ENCODE measurements at regions not wholly inside any gene's neighbourhood (a gene's known extent, or its start where the extent isn't known, plus 50 kb on each side); places are given as distances from the start of the nearest gene placed in this dataset.
"Not testable (repeated sequence)": the region's sequence is repeated elsewhere in the genome, so short reads cannot be mapped to it uniquely, and the experiment has no call there.

DNA sequence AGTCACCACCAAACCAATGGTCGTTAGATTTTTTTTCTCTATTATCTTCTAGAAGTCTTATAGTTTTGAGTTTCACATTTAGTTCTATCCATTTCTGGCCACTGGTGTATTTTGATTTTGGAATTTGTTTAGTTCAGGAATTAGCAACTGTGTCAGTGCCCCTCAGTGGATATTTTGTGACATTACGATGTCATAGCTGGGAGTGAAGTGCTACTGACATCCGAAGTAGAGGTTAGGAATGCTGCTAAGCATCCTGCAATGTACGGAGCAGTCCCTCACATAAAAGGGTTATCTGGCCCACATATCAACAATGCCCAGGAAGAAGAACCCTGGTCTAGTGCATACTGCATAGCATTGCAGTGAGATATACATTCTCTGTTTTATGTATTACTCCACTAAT, 157.4 kb upstream of the RGPD4 start:
- DNase-seq, result peak; percentile 58

DNA sequence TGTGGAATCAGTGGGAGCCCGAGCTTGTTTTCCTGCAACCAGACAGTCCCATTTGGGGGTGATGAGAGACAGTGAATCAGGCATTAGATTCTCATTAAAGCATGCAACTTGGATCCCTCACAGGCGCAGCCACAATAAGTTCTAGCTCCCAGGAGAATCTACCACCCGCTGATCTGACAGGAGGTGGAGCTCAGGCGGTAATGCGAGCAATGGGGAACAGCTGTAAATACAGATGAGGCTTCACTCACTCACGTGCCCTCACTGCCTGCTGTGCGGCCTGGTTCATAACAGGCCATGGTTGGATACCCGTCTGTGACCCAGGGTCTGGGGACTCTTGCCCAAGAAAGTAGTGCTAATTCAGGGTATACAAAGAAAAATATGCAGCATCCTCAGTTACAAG, 144.8 kb upstream of the RGPD4 start:
- no peak for DNase-seq

DNA sequence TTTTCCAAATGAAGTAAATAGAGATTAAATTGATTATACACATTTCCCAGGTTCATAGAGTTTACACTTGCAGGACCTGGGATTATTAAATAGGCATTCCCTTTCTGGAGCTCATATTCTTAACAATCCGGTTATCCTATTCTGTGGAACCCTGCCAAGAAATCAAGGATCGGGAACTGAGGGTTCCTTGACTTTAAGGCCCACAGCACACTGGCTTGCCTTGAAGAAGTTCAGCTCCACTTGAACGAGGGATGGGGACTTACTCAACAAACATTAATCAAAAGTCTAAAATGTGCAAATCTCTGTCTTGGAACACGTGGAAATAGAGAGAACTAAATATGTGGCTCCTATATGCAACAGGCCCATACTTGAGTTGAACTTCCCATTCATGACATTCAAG, 142.3 kb upstream of the RGPD4 start:
- DNase-seq, result no peak

DNA sequence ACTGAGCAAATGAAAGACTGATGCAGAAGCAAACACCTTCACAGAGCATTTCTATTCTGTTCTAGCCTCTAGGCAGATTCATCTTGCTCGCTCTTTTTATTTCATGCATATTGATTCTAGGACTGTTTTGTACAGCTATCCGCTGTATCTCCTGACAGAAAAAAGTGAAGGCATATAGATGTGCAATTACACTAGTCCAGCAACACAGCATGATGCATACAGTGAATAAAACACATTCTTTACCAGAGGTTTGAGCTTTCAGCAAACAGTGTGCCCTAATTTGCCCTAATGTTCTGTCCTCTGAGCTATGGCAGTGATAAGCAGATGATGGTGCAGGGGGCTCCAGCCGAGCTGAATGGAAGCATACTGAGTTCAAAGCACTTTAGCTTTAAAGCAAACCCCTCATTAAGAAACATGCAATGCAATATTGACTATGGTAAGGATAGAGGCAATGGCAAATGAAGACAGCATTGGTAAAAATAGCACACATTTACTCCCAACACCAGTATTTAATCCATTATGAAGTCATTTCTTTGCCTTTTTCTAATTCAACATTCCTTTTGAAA, 141.2 kb upstream of the RGPD4 start:
- DNase-seq, result no peak

DNA sequence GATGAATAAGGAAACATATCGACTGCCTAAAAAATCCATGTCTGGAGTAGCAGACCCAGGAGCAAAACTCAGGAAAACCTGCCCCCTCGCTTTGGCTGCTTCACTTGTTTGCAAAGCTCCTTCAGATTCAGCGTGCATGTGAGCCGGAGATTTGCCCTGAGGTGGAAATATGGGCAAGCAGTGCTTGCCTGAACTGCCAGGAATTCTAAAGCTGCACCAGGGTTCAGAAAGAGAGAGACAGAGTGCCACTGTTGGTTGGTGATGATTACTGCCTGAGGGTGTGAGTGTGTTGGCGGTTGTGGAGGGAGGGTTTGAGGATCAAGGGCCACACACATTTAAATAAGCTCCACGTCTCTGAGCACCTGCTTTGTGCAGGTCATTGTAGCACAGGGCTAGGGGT, 139.6 kb upstream of the RGPD4 start:
- DNase-seq, result no peak

DNA sequence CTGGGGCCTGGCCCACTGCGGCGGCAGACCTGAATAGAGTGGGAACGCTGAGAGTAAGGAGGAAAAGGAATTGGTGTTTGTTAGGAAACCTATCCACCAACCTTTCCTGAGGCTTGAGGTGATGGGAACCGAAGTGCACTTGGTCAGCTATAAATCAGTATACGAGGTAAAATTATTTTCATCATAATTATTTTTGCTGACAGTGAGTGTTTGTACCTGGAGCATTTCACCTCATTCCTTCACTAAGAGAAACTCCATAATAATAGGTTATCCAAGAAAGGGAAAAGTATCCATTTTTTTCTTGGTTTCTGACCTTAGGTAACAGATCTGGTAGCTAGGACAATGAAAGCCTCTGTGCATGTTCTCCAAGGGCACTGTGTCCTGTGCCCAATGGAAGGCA, 138.6 kb upstream of the RGPD4 start:
- no peak for DNase-seq

DNA sequence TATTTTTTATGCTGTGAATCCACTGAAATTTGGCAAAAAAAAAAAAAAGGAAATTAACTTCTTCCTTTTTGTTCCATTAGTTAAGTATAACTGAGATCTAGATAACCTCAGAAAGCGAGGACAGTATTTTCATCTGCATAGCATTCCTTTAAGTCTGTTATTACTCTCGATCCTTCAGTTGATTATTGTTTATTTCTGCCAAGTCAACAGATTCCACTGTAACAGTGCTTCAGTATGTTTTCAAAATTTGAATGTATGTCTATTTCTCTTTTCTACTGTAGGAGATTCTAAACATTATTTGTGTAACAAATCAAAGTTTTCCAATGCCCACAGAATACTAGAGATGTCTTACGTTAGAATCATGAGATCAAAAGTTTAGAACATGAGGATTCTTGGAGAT, 133.1 kb upstream of the RGPD4 start:
- no peak for DNase-seq

DNA sequence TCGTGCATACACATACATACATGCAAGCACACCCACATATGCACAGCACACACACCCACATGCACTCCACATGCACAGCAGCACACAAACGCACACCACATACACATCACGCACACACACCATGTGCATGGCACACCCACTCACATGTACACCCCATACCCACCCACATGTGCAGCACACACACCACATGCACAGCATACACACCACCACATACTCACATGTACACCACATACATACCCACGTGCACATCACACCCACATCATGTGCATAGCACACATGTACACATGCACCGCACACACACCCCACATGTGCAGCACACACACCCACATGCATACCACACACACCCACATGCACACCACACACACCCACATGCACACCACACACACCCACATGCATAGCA, 132.0 kb upstream of the RGPD4 start:
- no peak for DNase-seq

DNA sequence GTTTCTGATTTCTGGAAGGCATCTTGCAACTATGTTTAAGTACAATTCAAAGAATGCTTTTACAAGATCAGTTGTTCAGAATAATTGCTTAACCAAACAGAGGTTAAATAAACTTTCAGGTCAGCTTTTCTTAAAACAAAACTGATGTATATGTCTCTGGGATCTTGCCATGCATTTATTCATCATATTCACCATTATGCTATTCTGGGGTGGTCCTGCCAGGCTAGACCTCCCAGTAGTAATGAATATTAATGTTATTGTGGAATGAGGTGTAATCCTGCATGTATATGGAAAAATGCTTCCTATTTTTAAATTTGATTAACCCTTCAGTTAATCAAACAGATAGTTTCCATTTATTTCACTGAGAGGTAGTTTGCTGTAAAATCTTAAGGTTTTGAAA, 129.3 kb upstream of the RGPD4 start:
- no peak for DNase-seq

DNA sequence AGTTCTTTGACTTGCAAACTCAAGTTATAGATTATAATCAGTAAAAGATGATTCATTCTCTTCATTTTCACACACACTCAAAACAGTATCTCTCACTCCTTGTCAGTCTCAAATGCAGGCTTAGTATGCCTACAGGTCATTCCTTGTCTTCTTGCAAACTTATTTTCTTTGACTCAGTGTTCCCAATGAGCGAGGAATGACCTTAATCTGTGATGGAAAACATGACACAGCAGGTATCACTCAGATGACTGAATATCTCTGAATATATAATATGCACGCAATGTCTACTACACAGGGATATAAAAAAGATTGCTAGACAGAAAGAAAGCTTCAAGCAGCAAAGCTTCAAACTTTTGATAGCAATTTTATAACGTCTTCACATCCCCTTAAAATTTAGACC, 127.8 kb upstream of the RGPD4 start:
- DNase-seq, result no peak

DNA sequence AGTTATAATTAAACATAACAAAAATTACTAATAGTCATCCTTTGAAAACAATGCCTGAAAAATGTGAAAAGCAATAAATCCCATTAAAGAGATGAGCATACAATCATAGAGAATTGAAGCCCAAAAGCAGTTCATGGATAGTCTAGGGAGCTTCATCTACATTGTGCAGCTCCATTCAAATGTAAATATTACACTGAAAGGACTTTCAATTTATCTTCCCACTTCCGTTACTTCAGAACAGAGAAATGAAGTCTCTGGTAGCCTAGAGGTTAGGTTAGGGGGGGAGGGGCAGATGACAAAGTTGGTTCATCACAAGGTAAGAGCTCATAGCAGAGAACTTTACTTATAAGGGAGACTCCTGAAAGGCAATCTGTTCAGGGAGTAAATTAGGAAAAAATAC, 126.6 kb upstream of the RGPD4 start:
- DNase-seq, result no peak

DNA sequence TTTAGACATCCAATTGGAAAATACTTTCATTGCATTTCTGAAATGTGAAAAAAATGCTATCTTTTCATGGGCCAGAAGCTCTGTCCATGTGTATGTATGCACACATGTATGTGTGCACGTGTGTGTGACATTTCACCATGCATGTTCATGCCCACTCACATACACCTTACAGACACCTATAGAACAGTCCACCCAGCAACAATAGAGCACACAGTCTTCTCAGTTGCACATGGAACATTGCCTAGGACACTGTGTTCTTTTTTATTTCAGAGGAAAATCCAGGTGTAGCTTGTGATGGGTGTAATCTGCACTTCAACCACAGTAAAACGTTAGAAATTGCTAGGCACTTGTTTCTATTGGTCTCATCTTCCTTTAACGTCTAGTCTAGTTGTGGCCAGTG, 114.8 kb upstream of the RGPD4 start:
- no peak for DNase-seq

DNA sequence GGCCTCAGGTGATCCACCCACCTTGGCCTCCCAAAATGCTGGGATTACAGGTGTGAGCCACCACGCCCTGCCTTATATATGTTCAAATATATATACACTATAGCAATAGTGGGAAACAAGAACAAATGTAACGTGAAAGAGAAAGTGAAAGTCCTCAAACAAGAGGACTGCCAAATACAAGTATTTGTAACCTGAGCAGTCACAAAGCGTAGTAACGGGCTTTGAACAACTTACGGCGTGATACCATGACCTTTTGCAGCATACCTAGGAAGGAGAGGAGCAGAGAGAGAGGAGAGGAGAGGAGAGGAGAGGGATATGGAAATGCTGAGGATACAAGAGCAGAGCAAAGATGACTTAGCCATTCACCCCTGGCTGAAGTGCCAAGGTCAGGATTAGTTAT, 113.8 kb upstream of the RGPD4 start:
- no peak for DNase-seq

DNA sequence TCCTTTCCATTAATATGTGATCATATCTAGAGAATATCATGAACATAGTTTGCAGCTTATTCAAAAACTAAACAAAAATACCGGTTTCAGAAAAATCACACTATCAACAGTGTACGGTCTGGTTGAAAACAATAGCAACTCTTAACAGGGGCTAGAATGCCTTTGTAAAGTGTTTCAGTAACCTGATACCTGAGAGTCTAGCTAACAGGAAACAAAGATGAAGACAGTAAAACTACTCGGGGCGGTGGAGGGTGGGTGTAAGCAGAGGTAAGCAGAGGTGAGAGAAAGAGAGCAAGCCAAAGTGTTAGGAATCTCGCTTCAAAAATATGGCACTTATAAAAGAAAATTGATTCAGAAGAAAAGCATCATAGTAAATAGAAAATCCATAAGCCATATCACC, 109.0 kb upstream of the RGPD4 start:
- peak; percentile 4 for DNase-seq

DNA sequence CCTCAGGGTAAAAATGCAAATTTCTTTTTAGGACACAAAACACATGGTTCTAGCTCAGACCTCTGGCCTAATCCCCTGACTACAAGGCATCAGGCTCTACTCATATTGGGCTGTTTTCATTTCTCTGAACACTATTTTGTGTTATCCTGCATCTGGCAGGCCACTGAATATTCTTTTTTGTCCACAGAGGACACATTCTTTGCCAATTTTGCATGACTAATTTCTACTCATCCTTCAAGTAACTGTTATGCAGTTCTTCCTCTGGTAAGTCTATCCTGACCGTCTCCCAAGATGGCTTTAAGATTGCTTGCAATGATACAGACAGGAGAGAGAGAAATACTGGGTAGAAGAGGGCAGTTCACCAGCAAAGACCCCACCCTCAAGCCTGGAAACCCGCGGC, 107.6 kb upstream of the RGPD4 start:
- no peak for DNase-seq

DNA sequence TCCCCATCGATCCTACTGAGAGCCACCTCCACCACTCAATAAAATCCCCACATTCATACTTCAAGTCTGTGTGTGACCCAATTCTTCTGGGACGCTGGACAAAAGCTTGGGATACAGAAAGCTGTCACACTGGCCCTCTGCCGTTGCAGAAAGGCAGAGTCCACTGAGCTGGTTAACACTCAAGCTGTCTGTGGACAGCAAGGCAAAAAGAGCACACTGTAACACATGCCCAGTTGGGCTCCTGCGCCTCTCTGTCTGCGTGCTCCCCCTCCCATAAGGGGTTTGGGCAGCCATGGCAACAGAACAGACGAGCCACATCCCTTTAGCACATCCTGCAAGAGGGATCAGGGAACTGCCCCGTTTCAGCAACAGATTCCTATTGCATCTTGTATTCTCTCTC, 106.9 kb upstream of the RGPD4 start:
- peak; percentile 48 for DNase-seq

DNA sequence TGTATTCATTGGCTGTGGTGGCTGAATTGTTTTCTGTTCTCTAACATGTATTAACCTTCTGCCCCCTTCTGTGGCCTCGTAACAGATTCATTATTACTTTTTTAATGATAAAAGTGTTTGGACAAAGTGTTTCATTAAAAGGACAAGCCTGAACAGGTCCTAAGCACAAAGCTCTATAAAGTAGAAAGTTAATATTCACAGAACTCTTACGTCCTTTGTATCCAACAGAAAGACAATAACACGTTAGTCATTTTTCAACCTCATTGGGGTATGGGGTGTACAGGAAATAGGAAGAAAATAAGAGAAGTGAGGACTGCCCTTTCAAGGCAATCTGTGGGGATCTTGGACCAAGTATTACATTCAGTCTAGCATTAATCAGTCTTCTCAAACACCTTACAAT, 105.5 kb upstream of the RGPD4 start:
- no peak for DNase-seq

DNA sequence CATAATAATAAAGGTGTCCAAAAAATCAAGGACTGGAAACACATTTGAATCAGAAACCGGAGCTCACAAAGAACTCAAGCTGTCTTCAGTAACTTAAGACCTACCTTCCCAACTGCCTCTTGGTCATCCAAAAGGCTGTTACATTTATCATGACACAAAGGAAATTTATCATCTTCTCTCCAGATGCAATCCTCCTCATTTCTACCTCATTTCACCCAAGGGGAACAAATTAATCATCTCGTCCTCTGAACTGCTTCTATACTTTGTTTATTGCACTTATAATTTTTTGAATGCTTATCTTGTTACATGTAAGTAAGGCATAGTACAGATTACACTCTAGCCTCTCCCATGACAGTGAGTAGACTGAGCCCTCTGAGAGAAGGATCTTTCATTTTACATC, 105.1 kb upstream of the RGPD4 start:
- no peak for DNase-seq

DNA sequence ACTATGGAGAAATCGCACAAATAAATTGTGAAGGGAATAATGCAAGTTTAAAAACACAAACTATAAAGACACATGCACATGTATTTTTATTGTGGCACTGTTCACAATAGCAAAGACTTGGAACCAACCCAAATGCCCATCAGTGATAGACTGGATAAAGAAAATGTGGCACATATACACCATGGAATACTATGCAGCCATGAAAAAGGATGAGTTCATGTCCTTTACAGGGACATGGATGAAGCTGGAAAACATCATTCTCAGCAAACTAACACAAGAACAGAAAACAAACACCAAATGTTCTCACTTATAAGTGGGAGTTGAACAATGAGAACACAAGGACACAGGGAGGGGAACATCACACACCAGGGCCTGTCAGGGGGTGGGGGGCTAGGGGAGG, 100.9 kb upstream of the RGPD4 start:
- DNase-seq, result not testable (repeated sequence)

DNA sequence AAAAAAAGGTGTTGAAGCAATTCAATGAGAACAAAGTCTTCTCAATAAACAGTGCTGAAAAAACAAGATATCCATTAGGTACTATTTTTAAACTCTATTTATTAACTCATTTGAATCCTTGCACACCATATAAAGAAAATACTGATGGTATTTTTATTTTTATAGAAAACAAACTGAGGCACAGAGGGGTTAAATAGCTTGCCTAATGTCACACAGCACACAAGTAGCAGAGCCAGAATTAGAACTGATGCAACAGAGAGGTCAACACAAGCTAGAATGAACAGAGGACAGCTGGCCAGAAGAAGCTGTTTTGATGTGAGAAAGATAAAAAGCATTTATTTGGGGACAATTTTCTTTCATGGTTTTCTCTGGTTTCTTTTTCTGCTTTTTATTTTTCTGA, 99.4 kb upstream of the RGPD4 start:
- DNase-seq, result no peak

DNA sequence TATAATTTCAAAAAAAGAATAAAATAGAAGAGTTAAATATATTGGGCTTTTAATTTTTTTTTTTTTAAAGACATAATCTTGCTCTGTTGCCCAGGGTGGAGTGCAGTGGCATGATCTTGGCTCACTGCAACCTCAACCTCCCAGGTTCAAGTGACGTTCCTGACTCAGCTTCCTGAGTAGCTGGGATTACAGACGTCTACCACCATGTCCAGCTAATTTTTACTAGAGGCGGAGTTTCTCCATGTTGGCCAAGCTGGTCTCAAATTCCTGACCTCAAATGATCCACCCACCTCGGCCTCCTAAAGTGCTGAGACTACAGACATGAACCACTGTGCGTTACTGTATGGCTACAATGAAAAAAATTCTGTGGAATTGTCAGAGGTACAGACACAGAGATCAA, 98.1 kb upstream of the RGPD4 start:
- DNase-seq, result no peak

DNA sequence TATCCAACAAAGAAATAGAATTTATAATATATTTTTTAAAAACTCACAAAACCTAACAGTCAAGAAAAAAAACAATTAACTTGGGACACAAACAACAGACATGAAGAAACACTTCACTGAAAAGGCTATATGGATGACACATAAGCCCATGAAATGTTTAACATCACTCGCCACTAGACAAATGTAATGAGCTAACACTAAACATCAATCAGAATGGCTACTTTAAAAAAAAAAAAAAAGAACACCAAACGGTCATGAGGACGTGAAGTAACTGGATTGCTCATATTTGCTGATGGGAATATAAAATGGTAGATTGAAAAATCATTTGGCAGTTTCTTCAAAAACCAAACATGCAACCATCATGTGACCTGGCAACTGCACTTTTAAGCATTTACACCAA, 97.3 kb upstream of the RGPD4 start:
- DNase-seq, result no peak

DNA sequence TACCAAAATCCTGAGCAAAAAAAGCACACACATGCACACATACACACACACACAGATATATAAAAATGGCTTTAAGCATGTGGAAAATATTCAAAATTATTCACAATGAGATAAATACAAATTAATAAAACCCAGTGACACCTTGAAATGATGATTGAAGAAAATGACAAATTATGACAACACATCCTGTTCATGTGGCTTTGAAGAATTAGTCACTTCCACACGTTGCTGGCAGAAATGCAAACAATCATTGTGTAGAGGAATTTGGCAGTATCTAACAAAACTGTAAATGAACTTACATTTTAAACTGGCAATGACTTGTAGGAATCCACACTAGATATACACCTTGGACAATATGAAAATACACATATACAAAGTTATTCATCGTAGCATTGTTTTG, 95.8 kb upstream of the RGPD4 start:
- DNase-seq, result no peak

DNA sequence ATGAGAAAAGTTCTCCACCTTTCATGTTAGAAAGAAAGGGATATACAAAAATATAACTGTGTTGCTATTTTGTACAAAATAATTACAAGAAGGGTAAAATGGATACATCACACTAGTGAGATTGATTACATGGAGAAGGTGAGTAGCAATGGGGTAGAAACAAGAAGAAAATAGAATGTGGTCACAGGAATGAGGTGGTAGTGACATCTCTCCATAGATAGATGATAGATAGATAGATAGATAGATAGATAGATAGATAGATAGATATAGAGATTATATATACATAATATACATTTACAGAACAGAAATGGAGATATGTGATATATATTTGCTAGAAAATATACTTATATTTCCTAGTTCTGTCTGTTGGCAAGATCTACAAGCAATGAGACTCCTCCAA, 95.3 kb upstream of the RGPD4 start:
- no peak for DNase-seq

DNA sequence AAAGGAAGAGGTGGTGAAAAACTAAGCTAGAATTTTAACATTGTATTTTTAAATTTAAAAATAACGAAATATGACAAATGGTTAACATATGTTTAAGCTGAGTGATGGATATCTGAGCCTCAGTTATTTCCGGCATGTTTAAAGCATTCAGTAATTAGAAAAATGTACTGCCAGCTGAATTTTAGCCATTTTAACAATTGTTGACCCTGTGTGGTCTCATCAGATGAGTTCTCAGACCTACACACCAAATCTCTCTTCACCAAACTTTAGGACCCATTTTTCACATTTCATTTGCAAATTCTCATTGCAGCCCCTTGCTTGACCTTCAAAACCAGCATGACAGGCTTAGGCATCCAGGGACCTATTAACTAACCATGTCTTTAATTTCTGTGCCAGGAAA, 91.5 kb upstream of the RGPD4 start:
- no peak for DNase-seq

DNA sequence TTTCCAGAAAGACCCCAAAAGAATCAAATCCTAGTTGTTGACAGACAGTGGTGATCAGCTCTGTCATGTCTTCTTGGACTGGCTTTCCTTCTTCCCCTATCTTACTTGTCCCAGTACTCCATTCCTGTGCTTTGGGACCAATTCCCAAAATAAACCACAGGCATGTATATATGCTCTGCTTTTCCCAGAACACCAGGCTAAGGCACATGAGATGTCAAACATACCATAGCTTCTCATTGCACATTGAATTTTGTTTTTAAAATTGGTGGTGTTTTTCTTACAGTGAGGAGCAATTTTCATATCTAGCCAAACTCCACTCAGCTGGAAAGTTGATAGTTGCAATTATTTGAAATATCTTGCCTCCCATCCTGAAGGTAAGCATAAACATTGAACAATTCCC, 88.9 kb upstream of the RGPD4 start:
- DNase-seq, result no peak

Measured in COR-L47 (cell line).